Ishikawa (cell line): ENCODE measurements at regions not wholly inside any gene's neighbourhood (a gene's known extent, or its start where the extent isn't known, plus 50 kb on each side); places are given as distances from the start of the nearest gene placed in this dataset.

Experiments
- CEBPB ChIP-seq: IDR thresholded peaks from 2 replicates; pipeline ENCODE4 v1.6.1; 2012
- CREB1 ChIP-seq: IDR thresholded peaks from 2 replicates; pipeline ENCODE4 v1.6.1; 2012; ENCODE audit warnings: low read depth
- EGR1 ChIP-seq: IDR thresholded peaks from 2 replicates; pipeline ENCODE4 v1.6.1; 2012
- EP300 ChIP-seq: IDR thresholded peaks from 2 replicates; pipeline ENCODE4 v1.6.1; 2012; ENCODE audit warnings: borderline replicate concordance
- FOXM1 ChIP-seq: IDR thresholded peaks from 2 replicates; pipeline ENCODE4 v1.6.1; 2012; ENCODE audit warnings: low read depth, borderline replicate concordance
- MAX ChIP-seq: IDR thresholded peaks from 2 replicates; pipeline ENCODE4 v1.6.1; 2012
- NFIC ChIP-seq: IDR thresholded peaks from 2 replicates; pipeline ENCODE4 v1.6.1; 2012
- RAD21 ChIP-seq: IDR thresholded peaks from 2 replicates; pipeline ENCODE4 v1.6.1; 2012; ENCODE audit warnings: low read depth
- TAF1 ChIP-seq: IDR thresholded peaks from 2 replicates; pipeline ENCODE4 v1.6.1; 2012; ENCODE audit warnings: low read depth, mild to moderate bottlenecking
- TCF12 ChIP-seq: IDR thresholded peaks from 2 replicates; pipeline ENCODE4 v1.6.1; 2012; ENCODE audit warnings: low read depth
- TEAD4 ChIP-seq: IDR thresholded peaks from 2 replicates; pipeline ENCODE4 v1.6.1; 2012
- YY1 ChIP-seq: IDR thresholded peaks from 2 replicates; pipeline ENCODE4 v1.6.1; 2012; ENCODE audit warnings: low read depth
- ZBTB7A ChIP-seq: IDR thresholded peaks from 2 replicates; pipeline ENCODE4 v1.6.1; 2012; ENCODE audit warnings: low read depth
- TF ChIP-seq, protein P1 (sequence below): IDR thresholded peaks from 2 replicates; pipeline ENCODE4 v1.6.1; 2012; ENCODE audit warnings: low read depth, mild to moderate bottlenecking
- TF ChIP-seq, protein P2 (sequence below): IDR thresholded peaks from 2 replicates; pipeline ENCODE4 v1.6.1; 2012

- TF ChIP-seq YY1 (no peak), EP300 (no peak), CEBPB (no peak), FOXM1 (no peak), CREB1 (no peak), EGR1 (no peak)
- TF ChIP-seq, protein P1, sequence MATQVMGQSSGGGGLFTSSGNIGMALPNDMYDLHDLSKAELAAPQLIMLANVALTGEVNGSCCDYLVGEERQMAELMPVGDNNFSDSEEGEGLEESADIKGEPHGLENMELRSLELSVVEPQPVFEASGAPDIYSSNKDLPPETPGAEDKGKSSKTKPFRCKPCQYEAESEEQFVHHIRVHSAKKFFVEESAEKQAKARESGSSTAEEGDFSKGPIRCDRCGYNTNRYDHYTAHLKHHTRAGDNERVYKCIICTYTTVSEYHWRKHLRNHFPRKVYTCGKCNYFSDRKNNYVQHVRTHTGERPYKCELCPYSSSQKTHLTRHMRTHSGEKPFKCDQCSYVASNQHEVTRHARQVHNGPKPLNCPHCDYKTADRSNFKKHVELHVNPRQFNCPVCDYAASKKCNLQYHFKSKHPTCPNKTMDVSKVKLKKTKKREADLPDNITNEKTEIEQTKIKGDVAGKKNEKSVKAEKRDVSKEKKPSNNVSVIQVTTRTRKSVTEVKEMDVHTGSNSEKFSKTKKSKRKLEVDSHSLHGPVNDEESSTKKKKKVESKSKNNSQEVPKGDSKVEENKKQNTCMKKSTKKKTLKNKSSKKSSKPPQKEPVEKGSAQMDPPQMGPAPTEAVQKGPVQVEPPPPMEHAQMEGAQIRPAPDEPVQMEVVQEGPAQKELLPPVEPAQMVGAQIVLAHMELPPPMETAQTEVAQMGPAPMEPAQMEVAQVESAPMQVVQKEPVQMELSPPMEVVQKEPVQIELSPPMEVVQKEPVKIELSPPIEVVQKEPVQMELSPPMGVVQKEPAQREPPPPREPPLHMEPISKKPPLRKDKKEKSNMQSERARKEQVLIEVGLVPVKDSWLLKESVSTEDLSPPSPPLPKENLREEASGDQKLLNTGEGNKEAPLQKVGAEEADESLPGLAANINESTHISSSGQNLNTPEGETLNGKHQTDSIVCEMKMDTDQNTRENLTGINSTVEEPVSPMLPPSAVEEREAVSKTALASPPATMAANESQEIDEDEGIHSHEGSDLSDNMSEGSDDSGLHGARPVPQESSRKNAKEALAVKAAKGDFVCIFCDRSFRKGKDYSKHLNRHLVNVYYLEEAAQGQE, result no peak
Measured at GRCh38 chr5:90182726-90183125, 226.8 kb downstream of the CETN3 start.

DNA sequence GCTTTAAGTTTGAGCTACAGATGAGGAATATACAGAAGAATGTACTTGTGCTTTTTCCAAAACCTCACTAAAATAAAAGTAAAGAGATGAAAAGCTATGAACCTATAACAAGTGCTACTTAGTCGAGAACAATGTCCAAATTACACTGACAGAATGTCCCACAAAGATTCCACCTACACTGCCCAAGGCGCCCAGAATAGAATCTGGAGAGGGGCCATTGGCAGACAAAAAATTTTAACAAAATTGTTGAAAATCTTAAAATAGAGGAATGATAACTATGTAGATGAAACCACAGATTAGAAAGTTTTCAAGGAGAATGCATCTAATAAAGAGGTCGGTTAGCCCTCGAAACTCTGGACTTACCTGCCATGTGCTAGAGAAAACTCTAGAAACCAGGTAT is 235.3 kb downstream of the CETN3 start:
- TF ChIP-seq TCF12, result no peak
- no peak for TF ChIP-seq RAD21
- no peak for TF ChIP-seq ZBTB7A
- TF ChIP-seq CEBPB, result no peak

DNA sequence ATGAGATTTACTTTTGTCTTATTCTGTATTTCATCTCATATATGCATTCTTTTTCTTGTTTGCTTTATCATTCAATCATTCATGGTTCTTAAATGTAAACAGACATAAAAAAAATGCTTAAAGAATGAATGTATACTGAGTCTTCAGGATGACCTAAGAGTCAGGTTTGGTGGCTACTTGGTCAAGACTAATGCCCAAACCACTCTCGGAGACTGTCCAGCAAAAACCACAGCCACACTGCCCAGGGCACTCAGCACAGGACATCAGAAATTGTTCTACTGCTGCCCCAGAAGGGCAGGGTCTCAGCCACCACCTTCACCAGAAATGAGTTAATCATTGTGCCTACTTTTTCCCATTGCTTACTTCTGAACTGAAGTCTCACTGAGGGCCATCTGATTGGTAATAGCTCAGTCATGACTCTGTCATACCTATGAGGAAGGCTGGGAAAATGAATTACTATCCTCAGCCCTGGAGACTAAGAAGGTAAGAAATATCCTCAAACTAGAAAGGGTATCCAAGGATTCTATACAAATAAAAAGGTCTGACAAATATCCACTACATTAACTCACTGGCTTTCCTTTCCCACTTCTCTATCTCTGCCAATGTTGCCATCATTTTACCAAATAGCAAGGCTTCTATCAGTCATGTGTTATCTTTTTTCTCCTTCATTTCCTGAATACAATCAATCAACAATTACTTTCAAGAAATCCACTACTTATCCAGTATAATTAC is 236.1 kb downstream of the CETN3 start:
- TF ChIP-seq FOXM1 (no peak), TAF1 (no peak), YY1 (no peak), CREB1 (no peak), MAX (no peak), ZBTB7A (no peak), TCF12 (no peak), EP300 (no peak), CEBPB (no peak), RAD21 (no peak)
- TF ChIP-seq, protein P1, result no peak
- TF ChIP-seq, protein P2, sequence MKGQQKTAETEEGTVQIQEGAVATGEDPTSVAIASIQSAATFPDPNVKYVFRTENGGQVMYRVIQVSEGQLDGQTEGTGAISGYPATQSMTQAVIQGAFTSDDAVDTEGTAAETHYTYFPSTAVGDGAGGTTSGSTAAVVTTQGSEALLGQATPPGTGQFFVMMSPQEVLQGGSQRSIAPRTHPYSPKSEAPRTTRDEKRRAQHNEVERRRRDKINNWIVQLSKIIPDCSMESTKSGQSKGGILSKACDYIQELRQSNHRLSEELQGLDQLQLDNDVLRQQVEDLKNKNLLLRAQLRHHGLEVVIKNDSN, result no peak

- TF ChIP-seq EGR1 (no peak), EP300 (no peak), TCF12 (no peak), FOXM1 (no peak), YY1 (no peak), CEBPB (no peak), TEAD4 (no peak), ZBTB7A (no peak), TAF1 (no peak), MAX (no peak), CREB1 (no peak), NFIC (no peak), RAD21 (no peak)
- TF ChIP-seq, protein P2, result no peak
- TF ChIP-seq, protein P1, result no peak
Measured at GRCh38 chr5:90171466-90171865, 238.1 kb downstream of the CETN3 start.
